ENCODE measurements at regions not wholly inside any gene's neighbourhood (a gene's known extent, or its start where the extent isn't known, plus 50 kb on each side); places are given as distances from the start of the nearest gene placed in this dataset.

DNA sequence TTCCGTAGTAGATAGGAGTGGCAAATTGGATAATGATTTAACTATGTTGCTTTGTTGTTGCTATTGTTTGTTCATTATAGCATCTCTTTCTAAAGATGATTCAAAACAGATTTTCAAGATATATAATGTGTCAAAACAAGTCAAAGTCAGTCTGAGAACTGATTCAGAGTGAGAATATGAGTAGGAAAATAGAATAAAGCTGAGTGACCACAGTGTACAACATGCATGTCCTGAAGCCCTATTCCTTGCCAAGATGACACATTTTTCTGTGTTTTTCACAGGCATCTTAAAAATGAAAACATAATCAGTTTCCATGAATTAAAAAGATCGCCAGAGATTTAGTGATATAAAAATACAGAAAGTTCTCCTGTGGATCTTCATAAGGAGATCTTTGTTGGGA is 57.0 kb upstream of the THRB start:
- TF ChIP-seq, protein P1, sequence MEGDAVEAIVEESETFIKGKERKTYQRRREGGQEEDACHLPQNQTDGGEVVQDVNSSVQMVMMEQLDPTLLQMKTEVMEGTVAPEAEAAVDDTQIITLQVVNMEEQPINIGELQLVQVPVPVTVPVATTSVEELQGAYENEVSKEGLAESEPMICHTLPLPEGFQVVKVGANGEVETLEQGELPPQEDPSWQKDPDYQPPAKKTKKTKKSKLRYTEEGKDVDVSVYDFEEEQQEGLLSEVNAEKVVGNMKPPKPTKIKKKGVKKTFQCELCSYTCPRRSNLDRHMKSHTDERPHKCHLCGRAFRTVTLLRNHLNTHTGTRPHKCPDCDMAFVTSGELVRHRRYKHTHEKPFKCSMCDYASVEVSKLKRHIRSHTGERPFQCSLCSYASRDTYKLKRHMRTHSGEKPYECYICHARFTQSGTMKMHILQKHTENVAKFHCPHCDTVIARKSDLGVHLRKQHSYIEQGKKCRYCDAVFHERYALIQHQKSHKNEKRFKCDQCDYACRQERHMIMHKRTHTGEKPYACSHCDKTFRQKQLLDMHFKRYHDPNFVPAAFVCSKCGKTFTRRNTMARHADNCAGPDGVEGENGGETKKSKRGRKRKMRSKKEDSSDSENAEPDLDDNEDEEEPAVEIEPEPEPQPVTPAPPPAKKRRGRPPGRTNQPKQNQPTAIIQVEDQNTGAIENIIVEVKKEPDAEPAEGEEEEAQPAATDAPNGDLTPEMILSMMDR (IDR thresholded peaks at IDR 0.05; ENCODE audit: poor library complexity, severe bottlenecking), result no peak
- no peak for TF ChIP-seq EZH2 (IDR thresholded peaks at IDR 0.05; ENCODE audit: borderline replicate concordance, insufficient read depth, low read length, poor library complexity, severe bottlenecking)
